D721Med (cell line): ENCODE measurements at regions not wholly inside any gene's neighbourhood (a gene's known extent, or its start where the extent isn't known, plus 50 kb on each side); places are given as distances from the start of the nearest gene placed in this dataset.

Source experiments
- DNase-seq: peaks from one replicate; pipeline ENCODE4 v3.0.0; 2011; ENCODE audit warnings: low spot score; ENCODE audit not compliant: insufficient read length
- FAIRE-seq: peaks from 2 replicates; lab custom pipeline; 2011; peaks lifted over from hg19 to GRCh38; lab: Jason Lieb, UNC
- CTCF ChIP-seq: IDR thresholded peaks from 2 replicates; pipeline ENCODE4 v1.5.1; 2012; ENCODE audit warnings: mild to moderate bottlenecking, control low read depth; ENCODE audit not compliant: insufficient read depth; ENCODE audit errors: missing control alignments

- FAIRE-seq (no peak), DNase-seq (no peak)
- no peak for TF ChIP-seq CTCF
Observed at GRCh38 chr15:96403932-96404331, 73.4 kb downstream of the NR2F2 start.

DNA sequence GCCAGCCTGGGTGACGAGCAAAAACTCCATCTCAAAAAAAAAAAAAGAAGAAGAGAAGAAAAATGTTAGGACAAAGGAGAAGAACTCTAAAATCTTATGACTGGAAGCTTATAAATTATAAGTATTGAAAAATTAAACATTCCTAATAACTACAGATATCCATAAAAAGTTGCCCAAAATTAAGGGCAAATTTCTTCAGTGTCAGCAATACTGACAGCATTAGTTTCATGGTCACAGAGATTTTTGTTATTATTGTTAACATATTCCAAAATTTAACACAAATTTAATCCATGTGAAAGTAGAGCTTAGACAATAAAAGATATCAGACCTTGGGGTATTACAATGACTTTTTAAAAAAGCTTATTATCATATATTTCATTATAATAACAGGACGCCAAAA lies 74.1 kb downstream of the NR2F2 start:
- DNase-seq (no peak), FAIRE-seq (no peak)

GRCh38 chr15:96406291-96406690 lies 75.8 kb downstream of the NR2F2 start:
- DNase-seq (no peak), FAIRE-seq (no peak)
- TF ChIP-seq CTCF, result no peak

More for the DNA sequence above, 74.1 kb downstream of the NR2F2 start:
- TF ChIP-seq CTCF, result no peak

DNA sequence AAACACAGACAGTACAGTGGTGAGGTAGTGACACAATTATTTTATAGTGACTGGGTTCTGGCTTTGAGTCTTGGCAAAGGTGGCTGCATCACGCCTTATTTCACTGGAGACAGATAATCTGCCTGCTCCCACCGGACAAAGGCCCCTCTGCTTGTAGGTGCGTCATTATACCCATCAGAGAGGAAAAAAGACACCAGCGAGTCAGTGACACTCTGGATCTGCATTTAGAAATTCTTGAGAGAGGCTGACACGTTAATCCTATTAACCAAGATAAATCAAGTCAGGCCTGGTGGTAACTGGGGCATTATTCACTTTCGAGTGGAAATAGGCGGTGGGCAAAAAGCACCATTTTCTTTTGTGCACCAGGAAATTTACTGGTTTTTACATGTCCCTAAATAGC lies 76.2 kb downstream of the NR2F2 start:
- no peak for DNase-seq
- no peak for FAIRE-seq
- TF ChIP-seq CTCF, result no peak

DNA sequence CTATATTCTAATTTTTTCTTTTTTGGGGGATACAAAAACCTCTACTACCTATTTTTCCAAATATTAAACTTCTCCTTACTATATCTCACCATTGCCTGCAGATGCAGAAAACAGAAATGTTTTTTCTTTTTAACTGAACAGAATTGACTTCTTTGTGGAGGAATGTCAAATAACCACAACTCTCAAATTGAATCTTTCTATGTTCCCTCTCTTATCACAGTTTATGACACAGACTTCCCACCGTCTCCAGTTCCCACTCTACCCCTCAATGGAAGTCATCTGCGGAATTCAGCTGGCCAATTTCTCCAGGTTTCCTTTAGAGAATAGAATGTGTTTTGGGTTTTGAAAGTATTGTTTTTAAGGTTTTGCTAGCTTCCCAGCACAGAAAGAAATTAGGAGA lies 77.0 kb downstream of the NR2F2 start:
- no peak for TF ChIP-seq CTCF
- DNase-seq, result no peak
- no peak for FAIRE-seq

GRCh38 chr15:96408591-96409183 lies 78.2 kb downstream of the NR2F2 start:
- DNase-seq (no peak), FAIRE-seq (no peak)
- TF ChIP-seq CTCF, result no peak

GRCh38 chr15:96409215-96410138 lies 79.0 kb downstream of the NR2F2 start:
- DNase-seq (no peak), FAIRE-seq (no peak)
- TF ChIP-seq CTCF, result no peak
